ENCODE measurements at regions not wholly inside any gene's neighbourhood (a gene's known extent, or its start where the extent isn't known, plus 50 kb on each side); places are given as distances from the start of the nearest gene placed in this dataset.
A peak's percentile ranks its signal among the peaks of the same experiment; 100 is the strongest.

- DNase-seq (ENCODE audit: low spot score): no peak
Observed at GRCh38 chr2:149743842-149744448, 156.4 kb upstream of the MMADHC start.

GRCh38 chr2:149741646-149742045 lies 154.1 kb upstream of the MMADHC start:
- DNase-seq (ENCODE audit: low spot score): no peak

- no peak for DNase-seq (ENCODE audit: low spot score)
Observed at GRCh38 chr2:149740490-149740889, 152.9 kb upstream of the MMADHC start.

- DNase-seq (ENCODE audit: low spot score): no peak
Observed at GRCh38 chr2:149739883-149740265, 152.3 kb upstream of the MMADHC start.

DNA sequence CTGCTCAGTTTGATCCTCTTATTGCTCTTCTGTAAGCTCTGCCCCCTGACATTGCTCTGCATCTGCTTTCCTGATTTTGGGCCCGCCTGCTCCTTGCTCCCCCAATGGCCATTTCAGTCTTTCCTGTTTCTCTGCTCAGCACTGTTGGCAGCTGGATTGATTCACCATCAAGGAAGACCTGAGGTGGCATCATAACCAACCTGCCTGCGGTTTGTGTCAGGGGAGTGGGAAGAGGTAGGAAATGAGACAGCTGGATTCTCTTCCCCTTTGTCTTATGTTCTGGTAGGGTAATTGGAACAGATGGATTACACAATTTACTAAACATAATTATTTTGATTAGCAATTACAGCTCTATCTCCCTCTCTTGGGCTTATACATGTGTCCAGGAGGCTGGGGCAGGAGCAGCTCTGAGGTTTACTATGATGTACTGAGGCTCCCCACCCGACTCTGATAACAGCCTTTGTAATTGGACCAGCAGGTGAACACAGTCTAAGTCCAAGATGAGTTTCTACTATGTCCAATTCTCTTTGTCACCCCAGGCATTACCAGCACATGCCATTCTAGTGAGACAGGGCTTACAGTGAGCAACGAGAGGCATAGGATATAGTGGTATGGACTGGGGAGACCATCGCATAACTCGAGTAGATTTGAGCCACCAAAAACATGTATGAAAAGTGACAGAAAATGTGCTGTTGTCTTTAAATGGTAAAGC lies 151.8 kb upstream of the MMADHC start:
- no peak for DNase-seq (ENCODE audit: low spot score)

- no peak for DNase-seq (ENCODE audit: low spot score)
Observed at GRCh38 chr2:149738767-149739166, 151.2 kb upstream of the MMADHC start.

- DNase-seq (ENCODE audit: low spot score): no peak
Observed at GRCh38 chr2:149737896-149738295, 150.3 kb upstream of the MMADHC start.

DNA sequence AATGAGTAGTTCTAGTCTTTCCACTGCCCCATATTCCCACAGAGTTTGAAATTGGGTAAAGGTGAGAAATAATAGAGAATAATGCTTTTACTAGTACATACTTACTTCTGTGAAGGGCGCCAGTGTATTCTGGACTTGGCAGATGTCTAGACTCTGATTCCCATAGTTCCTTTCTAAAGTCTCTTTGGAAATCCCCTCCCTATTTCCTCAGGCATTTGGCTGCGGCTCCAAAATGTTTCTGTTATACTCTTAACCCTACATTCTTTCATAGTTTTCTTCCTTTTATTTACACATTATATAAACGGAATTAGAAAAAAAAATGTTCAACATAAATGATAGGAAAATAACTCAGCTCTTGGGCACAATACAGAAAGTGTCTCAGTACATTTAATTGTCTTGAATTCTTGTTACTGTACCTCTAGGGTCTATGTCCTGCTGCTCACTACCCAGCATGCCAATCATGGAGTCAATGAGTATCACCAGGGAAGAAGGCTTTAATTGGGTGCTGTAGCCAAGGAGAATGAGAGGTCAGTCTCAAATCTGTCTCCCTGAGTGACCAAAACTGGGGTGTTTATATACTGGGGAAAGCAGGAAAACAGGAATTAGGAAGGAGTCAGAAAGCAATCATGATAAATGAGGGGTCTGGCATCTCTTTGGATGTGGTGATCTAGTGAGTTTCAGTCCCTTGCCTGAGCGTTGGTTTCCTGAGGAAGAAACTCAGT lies 147.8 kb upstream of the MMADHC start:
- DNase-seq (ENCODE audit: low spot score): no peak

DNA sequence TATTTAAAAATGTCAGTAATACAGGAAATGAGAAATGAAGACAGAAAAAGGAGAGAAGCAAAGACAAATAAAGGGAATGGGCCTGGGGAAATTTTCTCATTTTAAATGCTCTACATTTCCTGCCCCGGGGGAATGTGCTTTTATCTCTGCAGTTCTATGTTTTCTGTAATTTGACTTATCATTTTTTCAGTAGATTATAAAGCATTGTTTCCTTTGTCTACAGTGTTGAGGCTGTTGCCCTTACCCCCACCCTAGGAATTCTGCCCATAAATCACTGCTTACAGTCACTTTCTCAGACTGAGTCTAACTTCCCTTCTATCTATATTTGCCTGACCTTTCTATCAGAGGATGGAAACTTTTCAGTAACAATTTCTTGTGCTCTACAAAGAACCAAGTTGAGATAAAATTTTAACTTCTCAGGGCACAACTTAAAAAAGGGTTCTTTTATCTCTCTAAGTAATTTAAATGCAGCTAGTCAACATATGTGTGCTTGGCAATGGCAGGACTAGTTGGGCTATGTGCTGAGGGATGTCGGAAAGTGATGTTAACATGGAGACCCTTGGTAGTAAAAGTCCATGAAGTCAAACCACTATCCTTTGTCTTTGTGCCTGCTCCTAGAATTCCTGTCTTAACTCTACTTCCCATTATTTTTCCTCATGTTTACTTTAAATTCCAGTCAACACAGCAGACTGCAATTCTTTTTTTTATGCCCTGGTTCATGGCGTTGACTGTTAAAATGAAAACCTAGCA lies 146.5 kb upstream of the MMADHC start:
- DNase-seq (ENCODE audit: low spot score): peak; percentile 51

DNA sequence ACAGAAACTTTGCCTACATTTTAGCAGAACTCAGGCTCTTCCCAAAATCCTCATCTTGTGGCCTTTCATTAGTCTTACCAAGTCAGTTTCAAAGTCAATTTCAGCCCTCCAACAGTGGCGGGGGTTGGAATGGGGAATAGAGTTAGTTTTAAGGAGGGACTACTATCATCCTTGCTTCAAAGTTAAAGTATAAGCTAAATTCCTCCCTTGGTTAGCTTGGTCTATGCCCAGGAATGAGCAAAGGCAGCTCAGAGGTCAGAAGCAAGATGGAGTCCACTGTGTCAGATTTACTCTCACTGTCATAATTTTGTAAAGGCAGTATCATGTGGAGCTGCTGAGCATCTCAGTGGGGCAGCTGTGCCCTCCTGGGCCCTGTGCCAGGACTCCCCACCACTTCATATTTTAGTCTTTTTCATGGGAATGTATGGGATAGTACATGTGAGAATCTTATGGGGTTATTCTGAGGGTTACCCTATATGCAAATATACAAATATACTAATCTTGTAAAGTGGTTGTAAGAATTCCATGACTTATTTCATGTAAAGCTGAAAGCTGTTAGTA lies 145.2 kb upstream of the MMADHC start:
- no peak for DNase-seq (ENCODE audit: low spot score)

GRCh38 chr2:149732001-149732685 lies 144.6 kb upstream of the MMADHC start:
- DNase-seq (ENCODE audit: low spot score): peak; percentile 80

GRCh38 chr2:149731079-149731478 lies 143.5 kb upstream of the MMADHC start:
- no peak for DNase-seq (ENCODE audit: low spot score)

DNA sequence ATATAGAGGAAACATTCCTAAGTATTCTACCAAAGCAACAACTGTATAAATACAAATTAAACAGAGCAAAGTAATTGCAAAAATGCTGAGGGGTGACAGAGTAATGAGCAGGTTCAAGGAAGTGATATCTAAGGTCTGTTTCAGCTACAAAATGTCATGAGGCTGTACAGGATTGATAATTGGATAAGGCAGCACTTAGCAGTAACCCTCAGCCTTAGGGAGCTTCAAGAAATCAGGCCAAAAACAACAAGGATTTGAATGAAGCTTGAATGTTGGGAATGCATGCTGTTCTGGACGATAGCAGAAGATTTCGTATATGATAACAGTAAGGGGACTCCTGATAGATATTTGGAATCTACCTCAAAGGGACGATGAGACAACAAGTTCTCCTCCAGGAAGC lies 142.0 kb upstream of the MMADHC start:
- DNase-seq (ENCODE audit: low spot score): no peak

GRCh38 chr2:149727927-149728326 lies 140.4 kb upstream of the MMADHC start:
- DNase-seq (ENCODE audit: low spot score): no peak

GRCh38 chr2:149725234-149725633 lies 137.7 kb upstream of the MMADHC start:
- DNase-seq (ENCODE audit: low spot score): no peak

- no peak for DNase-seq (ENCODE audit: low spot score)
Observed at GRCh38 chr2:149724091-149724490, 136.5 kb upstream of the MMADHC start.

DNA sequence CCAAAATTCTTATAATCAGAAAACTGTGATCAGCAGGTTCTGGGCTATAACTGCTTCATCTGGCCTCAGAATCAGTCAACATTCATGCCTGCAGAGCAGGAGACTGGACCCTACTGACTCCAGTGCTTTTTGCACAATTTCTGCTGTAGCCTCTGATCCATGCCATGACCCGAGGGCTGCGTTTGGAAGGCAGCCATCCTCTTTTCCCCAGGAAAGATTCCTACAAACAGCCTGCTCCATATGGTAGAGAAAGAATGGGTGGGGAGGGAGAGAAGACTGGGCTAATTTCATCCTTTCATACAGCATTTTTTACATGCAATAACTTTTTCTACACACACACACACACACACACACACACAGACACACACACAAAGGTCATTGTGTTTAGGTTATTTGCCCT lies 133.0 kb upstream of the MMADHC start:
- no peak for DNase-seq (ENCODE audit: low spot score)

- no peak for DNase-seq (ENCODE audit: low spot score)
Observed at GRCh38 chr2:149719695-149720094, 132.1 kb upstream of the MMADHC start.

DNA sequence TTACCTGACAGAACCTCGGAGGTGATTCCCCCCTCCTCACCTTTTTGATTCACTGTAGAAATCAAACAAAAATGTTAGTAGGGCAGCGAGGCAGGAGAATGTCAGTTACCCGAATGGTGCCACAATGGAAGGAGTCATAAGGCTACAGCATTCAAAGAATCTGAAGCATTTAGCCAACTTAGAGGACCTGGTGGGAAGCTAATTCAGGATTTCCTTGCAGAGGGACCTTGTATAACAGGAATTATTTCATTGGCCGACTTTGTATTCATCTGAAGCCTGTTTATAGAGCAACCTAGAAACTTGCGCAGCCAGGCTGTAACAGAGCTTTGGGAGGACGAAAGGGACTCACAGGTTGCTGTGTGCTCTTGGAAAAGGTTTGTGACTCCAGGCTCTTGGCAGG lies 129.1 kb upstream of the MMADHC start:
- no peak for DNase-seq (ENCODE audit: low spot score)

GRCh38 chr2:149715894-149716293 lies 128.3 kb upstream of the MMADHC start:
- no peak for DNase-seq (ENCODE audit: low spot score)

DNA sequence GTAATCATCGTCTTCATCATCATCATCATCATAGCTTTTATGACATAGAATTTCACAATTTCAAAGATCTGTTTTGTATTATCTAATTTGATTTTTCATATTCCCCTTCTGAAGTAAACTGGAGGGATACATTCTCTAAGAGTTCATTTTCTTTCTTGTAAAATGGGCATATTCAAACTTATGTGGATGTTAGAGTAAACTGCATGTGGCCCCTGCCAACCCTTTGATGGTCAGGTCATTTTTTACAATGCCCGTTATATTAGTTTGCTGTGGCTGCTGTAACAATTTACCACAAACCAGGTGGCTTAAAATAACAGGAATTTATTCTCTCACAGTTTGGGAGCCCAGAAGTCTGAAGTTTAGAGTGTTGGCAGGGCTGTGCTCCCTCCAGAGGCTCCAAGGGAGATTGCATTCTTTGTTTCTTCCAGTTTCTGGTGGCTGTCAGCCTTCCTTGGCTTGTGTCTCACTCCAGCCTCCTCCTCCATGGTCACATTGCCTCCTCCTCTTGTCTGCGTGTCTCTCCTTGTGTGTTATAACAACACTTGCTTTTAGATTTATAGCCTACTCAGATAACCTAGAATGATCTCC lies 127.5 kb upstream of the MMADHC start:
- no peak for DNase-seq (ENCODE audit: low spot score)

Measured in COLO829 (cell line).